Esophagus squamous epithelium (tissue), 4 donors: ENCODE measurements at regions not wholly inside any gene's neighbourhood (a gene's known extent, or its start where the extent isn't known, plus 50 kb on each side); places are given as distances from the start of the nearest gene placed in this dataset.

Source experiments
- CTCF ChIP-seq, 6 experiments: fragments of 450-650 bp in 4 of 6; fragments of 200-600 bp in 2 of 6; sonication (generic) in 2 of 6; IDR thresholded peaks; one replicate each; pipeline ENCODE4 v1.5.1; 2016 to 2019; ENCODE audit warnings: antibody characterized with exemption in 6 of 6, mild to moderate bottlenecking in 4 of 6, moderate library complexity in 4 of 6
- POLR2A ChIP-seq, 4 donors: fragments of 450-650 bp; IDR thresholded peaks; one replicate each; pipeline ENCODE4 v1.6.1; 2017; ENCODE audit warnings: antibody characterized with exemption in 4 of 4, mild to moderate bottlenecking in 4 of 4, moderate library complexity in 3 of 4

GRCh38 chrX:42725196-42725595, 52.8 kb downstream of the PPP1R2C start:
- TF ChIP-seq CTCF (IDR thresholded peaks at IDR 0.05) (no peak), POLR2A (IDR thresholded peaks at IDR 0.05) (no peak)
